ENCODE measurements at regions not wholly inside any gene's neighbourhood (a gene's known extent, or its start where the extent isn't known, plus 50 kb on each side); places are given as distances from the start of the nearest gene placed in this dataset.
"Not testable (repeated sequence)": the region's sequence is repeated elsewhere in the genome, so short reads cannot be mapped to it uniquely, and the experiment has no call there.

DNA sequence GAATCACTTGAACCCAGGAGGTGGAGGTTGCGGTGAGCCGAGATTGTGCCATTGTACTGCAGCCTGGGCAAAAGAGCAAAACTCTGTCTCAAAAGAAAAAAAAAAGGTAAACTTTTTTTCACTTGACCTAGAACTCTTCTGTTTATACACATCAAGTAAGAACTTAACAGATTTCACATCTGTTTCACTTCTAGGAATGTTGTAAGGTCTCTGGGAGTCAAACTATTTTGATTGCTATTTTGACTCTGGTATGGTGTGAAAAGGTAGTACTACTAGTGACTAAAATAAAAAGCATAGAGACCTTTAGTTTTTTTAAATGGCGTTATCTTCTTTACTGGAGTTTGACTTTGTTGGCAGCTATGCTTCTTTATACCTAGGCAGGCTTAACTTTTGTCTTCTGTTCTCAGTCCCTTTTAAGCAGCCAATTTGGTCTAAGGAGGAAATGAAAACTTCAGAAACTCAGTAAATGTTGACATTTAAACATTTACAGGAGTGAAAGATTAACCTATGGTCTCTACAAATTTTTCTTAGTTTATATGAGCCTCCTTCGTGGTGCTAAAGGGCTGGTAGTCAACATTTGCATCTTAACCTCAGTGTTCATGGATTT lies 84.7 kb downstream of the METTL2B start:
- DNase-seq = not testable (repeated sequence)

DNA sequence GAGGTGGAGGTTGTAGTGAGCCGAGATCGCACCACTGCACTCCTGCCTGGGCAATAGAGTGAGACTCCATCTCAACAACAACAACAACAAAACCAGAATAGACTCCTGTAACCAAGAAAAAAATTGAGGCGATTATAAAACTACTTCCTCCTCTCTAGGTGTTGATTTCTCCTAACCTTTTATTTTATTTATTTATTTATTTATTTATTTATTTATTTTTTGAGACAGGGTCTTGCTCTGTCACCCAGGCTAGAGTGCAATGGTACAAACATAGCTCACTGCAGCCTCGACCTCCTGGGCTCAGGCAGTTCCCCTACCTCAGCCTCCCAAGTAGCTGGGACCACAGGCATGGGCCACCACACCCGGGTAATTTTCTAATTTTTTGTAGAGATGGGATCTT lies 86.2 kb downstream of the METTL2B start:
- not testable (repeated sequence) for DNase-seq

DNA sequence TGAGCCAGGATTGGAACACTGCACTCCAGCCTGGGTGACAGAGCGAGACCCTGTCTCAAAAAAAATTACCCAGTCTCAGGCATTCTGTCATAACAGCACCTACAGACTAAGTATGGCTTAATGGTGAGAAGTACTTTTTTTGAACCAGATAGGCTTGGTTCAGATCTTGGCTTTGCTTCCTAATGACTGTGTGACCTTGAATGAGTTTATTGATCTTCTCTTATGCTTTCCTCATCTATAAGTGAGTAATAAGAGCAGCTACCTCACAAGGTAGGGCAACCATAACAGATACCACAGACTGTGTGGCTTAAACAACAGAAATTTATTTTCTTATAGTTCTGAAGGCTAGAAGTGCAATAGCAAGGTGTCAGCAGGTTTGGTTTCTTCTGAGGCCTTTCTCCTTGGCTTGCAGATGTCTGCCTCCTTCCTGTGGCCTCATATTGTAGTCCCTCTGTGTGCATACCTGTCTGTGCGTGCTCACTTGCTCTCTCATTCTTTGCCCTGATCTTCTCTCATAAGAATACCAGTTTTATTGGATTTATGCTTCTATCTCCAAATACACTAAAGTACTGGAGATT lies 87.7 kb downstream of the METTL2B start:
- DNase-seq = not testable (repeated sequence)

DNA sequence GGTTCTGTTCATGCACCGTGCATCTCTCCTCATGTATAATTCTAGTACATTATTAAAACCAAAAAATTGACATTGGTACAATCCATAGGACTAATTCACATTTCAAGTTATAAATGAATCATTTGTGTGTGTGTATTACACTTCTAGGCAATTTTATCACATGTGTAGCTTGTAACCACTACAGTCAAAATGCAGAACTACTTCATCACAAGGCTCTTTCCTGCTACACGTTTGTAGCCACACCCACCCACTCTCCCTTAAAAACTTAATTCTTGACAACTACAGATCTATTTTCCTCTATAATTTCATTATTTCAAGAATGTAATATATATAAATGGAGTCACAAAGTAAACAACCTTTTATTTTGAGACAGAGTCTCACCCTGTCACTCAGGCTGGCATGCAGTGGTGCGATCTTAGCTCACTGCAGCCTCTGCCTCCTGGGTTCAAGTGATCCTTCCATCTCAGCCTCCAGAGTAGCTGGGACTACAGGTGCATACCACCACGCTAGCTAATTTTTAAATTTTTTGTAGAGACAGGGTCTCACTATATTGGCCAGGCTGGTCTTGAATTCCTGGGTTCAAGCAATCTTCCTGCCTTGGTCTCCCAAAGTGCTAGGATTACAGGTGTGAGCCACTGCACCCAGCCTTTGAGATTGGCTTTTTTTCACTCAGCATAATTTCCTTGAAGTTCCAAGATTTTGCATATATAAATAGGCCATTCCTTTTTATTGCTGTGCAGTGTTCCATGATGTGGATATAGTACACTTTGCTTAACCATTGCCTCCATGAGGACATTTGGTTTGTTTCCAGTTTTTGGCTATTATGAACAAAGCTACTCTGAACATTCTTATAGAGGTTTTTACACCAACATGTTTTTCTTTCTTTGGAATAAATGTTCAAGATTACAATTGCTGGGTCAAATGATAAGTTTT lies 88.7 kb downstream of the METTL2B start:
- not testable (repeated sequence) for DNase-seq

DNA sequence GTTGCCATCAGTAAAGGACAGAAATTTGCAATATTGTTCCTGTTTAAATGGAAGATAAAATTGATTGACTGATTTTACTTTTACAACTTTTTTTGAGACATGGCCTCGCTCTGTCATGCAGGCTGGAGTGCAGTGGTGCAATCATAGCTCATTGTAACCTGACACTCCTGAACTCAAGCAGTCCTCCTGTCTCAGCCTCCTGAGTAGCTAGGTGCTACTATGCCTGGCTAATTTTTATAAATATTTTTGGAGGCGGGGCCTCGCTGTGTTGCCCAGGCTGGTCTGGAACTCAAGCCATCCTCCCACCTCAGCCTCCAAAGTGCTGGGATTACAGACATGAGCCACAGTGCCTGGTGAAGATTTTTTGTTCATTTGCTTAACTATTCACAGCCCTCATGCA lies 96.8 kb upstream of the GARIN1A start:
- not testable (repeated sequence) for DNase-seq

DNA sequence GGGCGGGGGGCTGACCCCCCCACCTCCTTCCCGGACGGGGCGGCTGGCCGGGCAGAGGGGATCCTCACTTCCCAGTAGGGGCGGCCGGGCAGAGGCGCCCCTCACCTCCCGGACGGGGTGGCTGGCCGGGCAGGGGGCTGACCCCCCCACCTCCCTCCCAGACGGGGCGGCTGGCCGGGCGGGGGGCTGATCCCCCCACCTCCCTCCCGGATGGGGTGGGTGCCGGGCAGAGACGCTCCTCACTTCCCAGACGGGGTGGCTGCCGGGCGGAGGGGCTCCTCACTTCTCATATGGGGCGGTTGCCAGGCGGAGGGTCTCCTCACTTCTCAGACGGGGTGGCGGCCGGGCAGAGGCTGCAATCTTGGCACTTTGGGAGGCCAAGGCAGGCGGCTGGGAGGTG lies 95.1 kb upstream of the GARIN1A start:
- not testable (repeated sequence) for DNase-seq

DNA sequence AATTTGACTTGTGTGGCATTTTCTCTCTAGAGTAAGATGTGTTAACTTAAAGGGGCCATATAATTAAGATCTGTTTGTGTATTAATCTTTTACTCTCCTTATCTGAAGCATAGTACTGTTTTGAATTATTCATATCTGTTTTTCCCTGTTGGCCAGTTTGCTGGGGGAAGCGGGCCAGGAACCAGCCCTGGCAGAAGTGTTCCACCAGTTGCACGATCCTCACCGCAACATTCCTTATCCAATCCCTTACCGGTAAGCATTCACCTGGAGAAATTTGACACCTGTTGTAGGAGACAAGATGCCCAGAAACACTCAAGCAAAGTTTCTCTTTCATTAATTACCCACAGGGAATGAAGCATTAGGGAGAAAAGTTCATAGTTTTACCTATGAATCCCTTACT lies 92.2 kb upstream of the GARIN1A start:
- DNase-seq = not testable (repeated sequence)

DNA sequence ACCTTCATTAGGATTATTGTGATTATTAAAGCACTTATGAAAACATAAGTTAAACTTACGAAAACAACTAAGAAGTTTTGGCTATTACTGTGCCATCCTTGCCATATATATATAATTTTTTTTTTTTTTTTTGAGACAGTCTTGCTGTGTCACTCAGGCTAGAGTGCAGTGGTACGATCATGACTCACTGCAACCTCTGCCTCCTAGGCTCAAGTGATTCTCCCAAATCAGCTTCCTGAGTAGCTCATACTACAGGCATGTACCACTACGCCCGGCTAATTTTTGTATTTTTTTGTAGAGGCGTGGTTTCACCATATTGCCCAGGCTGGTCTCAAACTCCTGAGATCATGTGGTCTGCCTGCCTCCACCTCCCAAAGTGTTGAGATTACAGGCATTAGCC lies 91.0 kb upstream of the GARIN1A start:
- not testable (repeated sequence) for DNase-seq

DNA sequence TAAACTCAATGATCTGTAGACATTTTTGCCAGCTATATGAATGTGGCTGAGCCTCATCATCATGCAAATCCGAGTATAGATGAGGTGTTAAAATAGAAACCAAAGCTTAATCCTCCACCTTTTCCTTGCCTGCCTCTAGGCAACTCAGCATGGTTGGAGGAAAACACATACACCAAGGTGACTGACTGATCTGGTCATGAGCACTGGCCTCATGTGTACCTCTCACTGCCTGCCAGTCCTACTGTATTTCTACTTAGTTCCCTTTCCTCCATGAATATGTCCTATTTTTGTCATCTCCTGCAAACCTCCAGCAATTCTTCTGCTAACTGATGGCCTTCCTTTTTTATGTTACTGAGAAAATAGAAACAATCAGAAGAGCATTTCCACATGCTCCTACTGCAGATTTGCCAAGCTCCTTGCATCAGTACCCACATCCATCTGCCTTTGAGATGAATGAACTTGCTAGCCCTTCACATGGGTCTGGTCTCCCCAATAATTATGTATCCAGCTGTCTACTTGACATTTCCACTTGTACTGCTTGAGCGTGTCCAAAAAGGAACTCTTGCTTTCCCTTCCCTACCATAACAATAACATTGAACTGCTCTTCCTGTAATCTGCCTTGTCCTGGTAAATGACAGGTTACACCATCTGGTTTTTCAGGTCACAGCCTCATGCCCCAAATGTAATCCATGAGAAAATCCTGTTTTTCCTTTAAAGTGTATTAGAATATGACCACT lies 90.1 kb upstream of the GARIN1A start:
- not testable (repeated sequence) for DNase-seq

DNA sequence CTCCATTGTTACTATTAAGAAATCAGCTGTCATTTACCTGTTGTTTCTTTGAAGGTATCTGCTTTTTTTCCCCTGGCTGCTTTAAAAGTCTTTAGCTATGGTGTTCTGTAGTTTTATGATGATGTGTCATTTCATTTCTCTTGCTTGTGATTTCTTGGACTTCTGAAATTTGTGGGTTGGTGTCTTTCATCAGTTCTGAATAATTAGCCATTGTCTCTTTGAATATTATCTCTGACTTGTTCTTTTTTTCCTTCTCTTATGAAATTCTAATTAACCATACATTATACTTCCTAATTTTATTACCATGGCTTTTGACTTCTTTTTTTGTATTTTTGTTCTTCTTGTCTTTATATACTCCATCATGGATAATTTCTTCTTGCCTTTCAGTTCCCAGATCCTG lies 85.4 kb upstream of the GARIN1A start:
- DNase-seq = not testable (repeated sequence)

DNA sequence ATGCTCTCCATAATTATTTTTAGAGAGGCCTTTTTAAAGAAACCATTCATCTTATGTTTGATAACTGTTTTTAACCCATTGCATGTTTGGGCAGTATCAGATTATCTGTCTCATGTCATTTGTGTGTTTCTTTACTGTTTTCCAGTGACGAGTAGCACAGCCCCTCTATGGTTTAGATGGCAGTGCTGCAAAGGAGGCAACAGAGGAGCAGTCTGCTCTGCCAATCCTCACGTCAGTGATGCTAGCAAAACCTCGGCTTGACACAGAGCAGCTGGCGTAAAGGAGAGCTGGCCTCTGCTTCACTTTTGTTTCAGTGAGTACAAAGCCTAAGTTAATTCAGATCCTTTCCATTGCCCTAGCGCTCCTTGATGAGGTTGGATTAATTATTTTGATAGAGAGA lies 80.4 kb upstream of the GARIN1A start:
- DNase-seq = no peak

DNA sequence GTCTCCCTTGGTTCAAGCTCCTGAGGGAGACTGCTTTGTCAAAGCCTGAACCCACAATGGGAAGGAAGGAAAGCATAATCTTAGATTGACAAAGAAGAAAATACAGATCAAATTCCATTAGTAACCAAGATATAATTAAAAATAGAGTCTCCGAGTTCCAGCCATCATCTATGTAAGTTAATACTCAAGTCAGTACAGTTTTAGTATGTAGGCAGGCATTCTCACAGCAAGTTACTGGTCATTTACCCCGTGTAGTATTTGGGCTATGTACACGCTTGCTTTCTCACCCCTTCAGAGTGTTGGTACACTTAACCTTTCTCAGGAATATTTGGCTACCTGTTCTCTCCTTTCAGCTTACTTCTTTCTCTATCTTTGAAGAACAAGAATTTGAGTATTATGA lies 79.9 kb upstream of the GARIN1A start:
- not testable (repeated sequence) for DNase-seq

DNA sequence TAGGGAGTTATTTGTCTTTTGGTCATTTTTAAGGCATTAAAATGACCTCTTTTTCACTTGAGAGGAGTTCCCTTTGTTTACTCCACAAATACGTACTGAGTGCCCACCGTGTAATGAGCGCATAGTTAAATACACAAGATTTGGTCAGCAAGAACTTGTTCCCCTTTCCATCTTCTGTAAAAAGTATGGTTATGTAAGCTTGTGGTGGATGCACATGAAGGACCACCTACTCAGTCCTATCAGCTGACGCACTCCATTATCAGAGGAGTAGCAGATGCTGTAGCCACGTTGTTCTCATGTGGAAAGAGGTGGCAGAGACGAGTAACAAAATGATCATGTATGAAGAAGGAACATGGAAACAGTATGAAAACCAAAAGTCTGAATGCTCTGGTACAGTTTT lies 78.0 kb upstream of the GARIN1A start:
- not testable (repeated sequence) for DNase-seq

DNA sequence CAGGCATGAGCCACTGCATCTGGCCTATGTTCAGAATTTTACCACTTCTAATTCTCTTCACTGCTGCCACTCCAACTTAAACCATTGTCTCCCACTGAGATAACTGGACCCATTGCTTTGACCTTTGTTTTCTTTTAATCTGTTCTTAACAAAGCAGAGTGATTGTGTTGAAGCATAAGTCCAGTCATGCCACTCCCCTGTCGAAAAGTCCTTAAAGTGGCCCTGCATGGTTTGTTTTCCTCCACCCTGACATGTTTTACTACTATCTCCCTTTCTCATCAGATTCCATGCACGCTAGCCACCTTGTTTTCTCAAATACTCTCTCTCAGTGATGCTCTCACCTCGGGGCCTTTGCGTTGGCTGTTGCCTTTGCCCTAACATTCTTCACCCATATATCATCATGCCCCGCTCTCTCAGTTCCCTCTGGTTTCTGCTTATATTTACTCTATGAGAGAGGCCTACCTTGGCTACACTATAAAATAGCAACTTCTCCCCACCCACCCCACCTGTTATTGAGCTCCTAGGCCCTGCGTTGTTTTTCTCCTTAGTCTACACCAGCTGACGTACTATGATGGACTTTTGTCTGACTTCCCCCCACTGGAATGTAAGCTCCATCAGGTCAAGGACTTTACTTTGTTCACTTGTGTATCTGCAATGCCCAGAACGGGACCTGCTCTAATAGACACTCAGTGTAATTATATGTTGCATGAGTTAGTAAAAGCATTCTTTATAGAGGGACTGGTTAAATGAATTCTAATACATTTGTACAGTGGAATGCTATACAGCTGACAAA lies 75.6 kb upstream of the GARIN1A start:
- not testable (repeated sequence) for DNase-seq

DNA sequence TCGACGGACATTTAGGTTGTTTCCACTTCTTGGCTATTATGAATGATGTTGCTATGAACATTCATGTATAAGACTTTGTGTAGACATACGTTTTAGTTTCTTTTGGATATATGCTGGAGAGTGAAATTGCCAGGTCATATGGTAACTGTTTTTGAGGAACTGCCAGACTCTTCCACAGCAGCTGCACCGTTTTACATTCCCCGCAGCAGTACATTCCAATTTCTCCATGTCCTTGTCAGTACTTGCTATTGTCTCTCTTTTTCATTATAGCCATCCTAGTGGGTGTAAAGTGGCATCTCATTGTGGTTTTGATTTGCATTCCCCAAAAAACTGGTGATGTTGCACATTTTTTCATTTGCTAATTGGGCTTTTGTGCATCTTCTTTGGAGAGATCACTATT lies 73.1 kb upstream of the GARIN1A start:
- not testable (repeated sequence) for DNase-seq

DNA sequence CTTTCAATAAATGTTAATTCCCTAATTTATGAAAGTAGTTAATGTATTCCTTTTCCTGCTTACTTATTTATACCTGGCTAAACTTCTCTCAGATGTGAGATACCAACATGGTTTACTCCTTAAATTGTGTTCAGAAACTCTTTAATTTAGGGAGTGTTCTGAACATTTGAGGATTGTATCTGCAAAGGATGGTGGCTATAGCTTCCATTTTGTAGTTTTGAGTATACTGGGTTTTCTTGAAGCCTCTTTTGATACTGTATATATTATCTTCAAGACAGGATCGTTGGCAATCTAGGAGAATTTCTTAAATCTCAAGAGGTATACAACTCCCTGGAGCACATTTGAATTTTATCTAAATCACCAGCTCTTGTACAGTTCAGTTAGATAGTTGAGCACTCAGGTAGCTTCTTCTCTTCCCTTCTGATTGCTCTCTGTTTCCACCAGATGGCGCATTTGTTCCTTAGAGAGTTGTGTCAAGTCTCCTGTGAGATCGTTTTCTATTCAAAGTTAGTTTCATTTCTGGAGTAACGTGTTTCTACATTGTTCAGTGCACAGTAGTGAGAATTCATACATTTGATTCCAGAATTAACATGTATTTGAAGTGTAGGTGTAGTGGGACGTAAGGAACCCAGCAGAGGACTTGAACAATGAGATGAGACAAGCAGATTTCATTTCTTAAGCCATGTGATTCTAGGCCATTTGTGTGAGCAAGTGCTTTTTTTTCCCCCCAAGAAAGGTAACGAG lies 63.2 kb upstream of the GARIN1A start:
- peak; percentile 73 for DNase-seq

DNA sequence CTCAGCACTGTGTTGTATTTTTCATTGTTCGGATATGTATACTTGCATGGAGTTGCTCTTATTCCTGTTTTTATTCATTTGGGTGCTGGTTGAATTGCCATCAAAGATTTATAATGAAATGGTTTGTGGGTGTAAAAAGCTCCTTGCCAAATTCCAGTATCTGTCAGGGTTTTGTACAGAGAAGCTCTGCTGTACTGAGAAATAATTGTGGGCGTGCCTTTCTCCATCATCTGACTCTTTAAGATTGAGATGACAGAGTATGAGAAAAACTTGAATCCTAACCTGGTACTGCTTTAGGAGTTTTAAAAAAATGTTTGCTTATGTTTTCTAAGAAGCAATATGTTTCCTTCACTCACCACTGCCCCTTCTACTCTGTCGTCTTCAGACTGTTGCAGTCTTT lies 58.7 kb upstream of the GARIN1A start:
- not testable (repeated sequence) for DNase-seq

DNA sequence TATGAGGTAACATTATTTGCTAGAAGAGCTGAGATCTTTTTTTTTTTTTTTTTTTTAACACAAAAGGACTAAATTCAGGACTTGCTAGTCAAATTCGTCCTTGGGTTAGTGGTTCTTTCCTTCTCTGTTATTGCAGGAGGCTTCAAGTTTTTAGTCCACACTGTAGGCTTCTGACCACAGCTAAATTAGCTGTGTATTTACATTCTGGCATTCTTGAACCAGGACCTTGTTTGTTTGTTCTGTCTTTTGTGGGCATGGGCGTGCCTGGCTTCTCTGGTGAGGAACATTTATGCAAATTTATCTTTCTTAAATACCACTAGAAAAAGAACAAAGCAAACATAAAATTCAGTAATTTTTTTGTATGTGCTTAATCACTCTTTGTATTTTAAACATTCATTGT lies 57.3 kb upstream of the GARIN1A start:
- not testable (repeated sequence) for DNase-seq

DNA sequence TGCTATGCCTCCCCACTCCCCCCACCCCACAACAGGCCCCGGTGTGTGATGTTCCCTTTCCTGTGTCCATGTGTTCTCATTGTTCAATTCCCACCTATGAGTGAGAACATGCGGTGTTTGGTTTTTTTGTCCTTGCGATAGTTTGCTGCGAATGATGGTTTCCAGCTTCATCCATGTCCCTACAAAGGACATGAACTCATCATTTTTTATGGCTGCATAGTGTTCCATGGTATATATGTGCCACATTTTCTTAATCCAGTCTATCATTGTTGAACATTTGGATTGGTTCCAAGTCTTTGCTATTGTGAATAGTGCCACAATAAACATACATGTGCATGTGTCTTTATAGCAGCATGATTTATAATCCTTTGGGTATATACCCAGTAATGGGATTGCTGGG lies 55.3 kb upstream of the GARIN1A start:
- not testable (repeated sequence) for DNase-seq

All from CD4-positive, alpha-beta T cell treated with Interleukin-4 for 4 hours (primary cell).